Left lung (tissue), 4 donors: ENCODE measurements at regions not wholly inside any gene's neighbourhood (a gene's known extent, or its start where the extent isn't known, plus 50 kb on each side); places are given as distances from the start of the nearest gene placed in this dataset.

Experiments
- ATAC-seq: fragments of 200-7000 bp; cut with Tn5 transposase; one replicate; pipeline ENCODE4 v1.9.1; 2020; ENCODE audit warnings: moderate library complexity
- DNase-seq, 4 donors: peaks; one replicate each; pipeline ENCODE4 v3.0.0-alpha.2; 2013 to 2020
- H3K27ac ChIP-seq, 2 donors: fragments of 200-600 bp; sonication (generic) in 1 of 2; one replicate each; pipeline versions ENCODE4 v1.5.0 to v1.8.0; 2020 to 2021
- H3K27me3 ChIP-seq, 2 donors: fragments of 200-600 bp; sonication (generic) in 1 of 2; one replicate each; pipeline versions ENCODE4 v1.5.0 to v1.8.0; 2020 to 2021
- H3K36me3 ChIP-seq, 2 donors: fragments of 200-600 bp; sonication (generic) in 1 of 2; one replicate each; pipeline versions ENCODE4 v1.5.0 to v1.8.0; 2020 to 2021
- H3K4me1 ChIP-seq, 2 donors: fragments of 200-600 bp; one replicate each; pipeline ENCODE4 v1.8.0; 2021
- H3K4me3 ChIP-seq, 2 donors: fragments of 200-600 bp; sonication (generic) in 1 of 2; one replicate each; pipeline versions ENCODE4 v1.5.0 to v1.8.0; 2020 to 2021; ENCODE audit warnings: mild to moderate bottlenecking in 1 of 2
- H3K9me3 ChIP-seq, 2 donors: fragments of 200-600 bp; sonication (generic) in 1 of 2; one replicate each; pipeline versions ENCODE4 v1.5.0 to v1.8.0; 2020 to 2021
- CTCF ChIP-seq, 2 donors: fragments of 200-600 bp; sonication (generic) in 1 of 2; IDR thresholded peaks; one replicate each; pipeline versions ENCODE4 v1.5.0 to v1.8.0; 2021; ENCODE audit warnings: antibody characterized with exemption in 2 of 2
- intact Hi-C, 2 donors: fragments of 100-400 bp; cut with DNase I; formaldehyde crosslinking; loops; one replicate each; pipeline versions ENCODE4 v1.11.2 to v1.14.2; 2022
- donor health status: DM: no; HTN: yes; CAD: no.
- donor health status: DM: no; HTN: no; CAD: no.

- no peak for TF ChIP-seq CTCF (IDR thresholded peaks at IDR 0.05)
- Histone ChIP-seq H3K36me3 (no peaks in the 10 kb centered on the region), H3K4me3 (no peak overlapping the region), H3K4me1 (no peaks in the 10 kb centered on the region), H3K27me3 (no peaks in the 10 kb centered on the region), H3K9me3 (no peaks in the 10 kb centered on the region), H3K27ac (no peak overlapping the region)
- no peak for ATAC-seq
- intact Hi-C loops: no loop called here
- no peak for DNase-seq
These were observed 92.6 kb upstream of the NLRP2B start for GRCh38 chrX:57772637-57773036.

DNA sequence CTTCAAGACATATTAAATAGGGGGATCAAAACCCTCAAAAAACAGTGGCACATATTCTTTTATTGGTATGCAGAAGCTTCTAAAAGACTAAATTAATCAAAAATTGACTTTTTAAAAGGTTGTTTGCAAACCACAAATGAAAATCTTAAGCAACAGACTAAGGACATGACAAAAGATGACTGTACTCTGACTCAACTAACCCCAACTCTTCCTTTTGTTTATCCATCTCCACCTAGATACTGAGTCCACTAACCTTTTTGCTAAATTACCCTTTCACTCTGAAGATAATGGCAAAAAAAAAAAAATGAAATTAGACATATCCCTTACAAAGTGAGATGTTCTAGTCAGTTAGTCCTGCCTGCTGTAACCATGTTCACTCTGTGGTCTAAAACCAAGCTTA, 91.6 kb upstream of the NLRP2B start:
- no peaks in the 10 kb centered on the region for H3K27me3 ChIP-seq
- no peak for TF ChIP-seq CTCF (IDR thresholded peaks at IDR 0.05)
- intact Hi-C loops: no loop called here
- no peaks in the 10 kb centered on the region for H3K4me1 ChIP-seq
- ATAC-seq (no peak), DNase-seq (no peak)
- H3K4me3 ChIP-seq: no peak overlapping the region
- H3K36me3 ChIP-seq: no peaks in the 10 kb centered on the region
- no peaks in the 10 kb centered on the region for H3K9me3 ChIP-seq
- no peak overlapping the region for H3K27ac ChIP-seq

- Histone ChIP-seq H3K4me3 (no peak overlapping the region), H3K27ac (no peak overlapping the region), H3K9me3 (peaks cover 0 to 8% of the 10 kb centered on the region in 2 donors), H3K4me1 (no peaks in the 10 kb centered on the region), H3K36me3 (no peaks in the 10 kb centered on the region), H3K27me3 (no peaks in the 10 kb centered on the region)
- TF ChIP-seq CTCF (IDR thresholded peaks at IDR 0.05): no peak
- intact Hi-C loops: no loop called here
- no peak for DNase-seq
- no peak for ATAC-seq
These were observed 72.8 kb upstream of the NLRP2B start for GRCh38 chrX:57752866-57753265.

DNA sequence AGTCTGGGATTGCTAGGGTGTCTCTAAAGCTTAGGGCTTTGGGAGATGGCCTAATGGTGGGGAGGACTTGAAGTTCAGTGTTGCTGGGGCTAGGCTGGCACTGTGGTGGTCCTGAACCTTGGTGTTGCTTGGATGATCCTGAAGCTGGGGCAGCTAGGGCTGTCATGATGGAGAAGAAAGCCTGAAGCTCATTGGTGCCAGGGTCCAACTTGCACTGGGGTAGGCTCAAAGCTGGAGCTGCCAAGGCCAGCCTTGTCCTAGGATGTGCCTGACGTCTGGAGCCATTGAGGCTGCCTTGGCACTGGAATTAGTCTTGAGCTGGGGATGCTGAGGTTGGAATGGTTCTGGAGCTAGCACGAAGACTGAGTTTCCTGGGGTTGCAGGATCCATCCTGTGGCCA, 61.0 kb upstream of the NLRP2B start:
- H3K9me3 ChIP-seq: peaks cover 0 to 3% of the 10 kb centered on the region in 2 donors
- ATAC-seq (no peak), DNase-seq (no peak)
- intact Hi-C loops: no loop called here
- H3K27ac ChIP-seq: no peak overlapping the region
- peaks cover 0 to 3% of the 10 kb centered on the region in 2 donors for H3K27me3 ChIP-seq
- no peak overlapping the region for H3K4me3 ChIP-seq
- TF ChIP-seq CTCF (IDR thresholded peaks at IDR 0.05): no peak
- no peaks in the 10 kb centered on the region for H3K36me3 ChIP-seq
- no peaks in the 10 kb centered on the region for H3K4me1 ChIP-seq

DNA sequence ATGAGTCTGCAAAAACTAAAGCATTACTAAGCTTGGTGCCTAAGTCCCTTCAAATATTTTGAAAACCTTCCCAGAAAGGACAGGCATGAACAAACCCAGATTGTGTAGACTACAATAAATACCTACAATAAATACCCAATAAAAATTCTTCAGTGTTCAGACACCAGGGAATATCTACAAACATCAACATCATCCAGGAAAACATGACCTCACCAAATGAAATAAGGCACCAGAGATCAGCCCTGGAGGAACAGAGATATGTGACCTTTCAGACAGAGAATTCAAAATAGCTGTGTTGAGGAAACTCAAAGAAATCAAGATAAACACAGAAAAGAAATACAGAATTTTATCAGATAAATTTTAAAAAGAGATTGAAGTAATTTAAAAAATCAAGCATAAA, 57.8 kb upstream of the NLRP2B start:
- no peaks in the 10 kb centered on the region for H3K9me3 ChIP-seq
- H3K36me3 ChIP-seq: no peaks in the 10 kb centered on the region
- intact Hi-C loops: no loop called here
- H3K27ac ChIP-seq: no peak overlapping the region
- no peak overlapping the region for H3K4me3 ChIP-seq
- no peak for TF ChIP-seq CTCF (IDR thresholded peaks at IDR 0.05)
- DNase-seq: no peak
- H3K4me1 ChIP-seq: no peaks in the 10 kb centered on the region
- H3K27me3 ChIP-seq: peaks cover 0 to 3% of the 10 kb centered on the region in 2 donors
- ATAC-seq: no peak
